WI38 (cell line): ENCODE measurements at regions not wholly inside any gene's neighbourhood (a gene's known extent, or its start where the extent isn't known, plus 50 kb on each side); places are given as distances from the start of the nearest gene placed in this dataset.
"Not testable (repeated sequence)": the region's sequence is repeated elsewhere in the genome, so short reads cannot be mapped to it uniquely, and the experiment has no call there.

ENCODE experiments used
- H3K4me3 ChIP-seq: 2 replicates; pipeline ENCODE4 v1.5.1; 2011; ENCODE audit warnings: low read depth, mild to moderate bottlenecking, control low read depth, low read length
- CTCF ChIP-seq: IDR thresholded peaks from 2 replicates; pipeline ENCODE4 v1.5.1; 2012; ENCODE audit warnings: low read depth, mild to moderate bottlenecking, control low read depth, low read length

GRCh38 chr2:194486326-194486725 is 1170.7 kb upstream of the SLC39A10 start:
- no peak for TF ChIP-seq CTCF
- no peak overlapping the region for H3K4me3 ChIP-seq

- no peak overlapping the region for H3K4me3 ChIP-seq
- TF ChIP-seq CTCF = no peak
Observed at GRCh38 chr2:194483041-194483440, 1174.0 kb upstream of the SLC39A10 start.

- TF ChIP-seq CTCF = no peak
- H3K4me3 ChIP-seq = no peak overlapping the region
Observed at GRCh38 chr2:194465641-194466040, 1191.4 kb upstream of the SLC39A10 start.

- TF ChIP-seq CTCF = no peak
- H3K4me3 ChIP-seq = no peak overlapping the region
Observed at GRCh38 chr2:194464964-194465638, 1191.9 kb upstream of the SLC39A10 start.

- H3K4me3 ChIP-seq = not testable (repeated sequence)
Observed at GRCh38 chr2:194462883-194463282, 1194.1 kb upstream of the SLC39A10 start.

GRCh38 chr2:194455358-194455757 is 1201.7 kb upstream of the SLC39A10 start:
- TF ChIP-seq CTCF = no peak
- no peak overlapping the region for H3K4me3 ChIP-seq

- H3K4me3 ChIP-seq = no peak overlapping the region
- TF ChIP-seq CTCF = no peak
Observed at GRCh38 chr2:194452504-194452903, 1204.5 kb upstream of the SLC39A10 start.

GRCh38 chr2:194445226-194445625 is 1211.8 kb upstream of the SLC39A10 start:
- TF ChIP-seq CTCF = no peak
- no peak overlapping the region for H3K4me3 ChIP-seq
